Fibroblast of skin of right quadriceps (primary cell): ENCODE measurements at regions not wholly inside any gene's neighbourhood (a gene's known extent, or its start where the extent isn't known, plus 50 kb on each side); places are given as distances from the start of the nearest gene placed in this dataset.
"Not testable (repeated sequence)": the region's sequence is repeated elsewhere in the genome, so short reads cannot be mapped to it uniquely, and the experiment has no call there.

Experiments used
- DNase-seq: peaks from one replicate; pipeline ENCODE4 v3.0.0-alpha.2; 2013

DNA sequence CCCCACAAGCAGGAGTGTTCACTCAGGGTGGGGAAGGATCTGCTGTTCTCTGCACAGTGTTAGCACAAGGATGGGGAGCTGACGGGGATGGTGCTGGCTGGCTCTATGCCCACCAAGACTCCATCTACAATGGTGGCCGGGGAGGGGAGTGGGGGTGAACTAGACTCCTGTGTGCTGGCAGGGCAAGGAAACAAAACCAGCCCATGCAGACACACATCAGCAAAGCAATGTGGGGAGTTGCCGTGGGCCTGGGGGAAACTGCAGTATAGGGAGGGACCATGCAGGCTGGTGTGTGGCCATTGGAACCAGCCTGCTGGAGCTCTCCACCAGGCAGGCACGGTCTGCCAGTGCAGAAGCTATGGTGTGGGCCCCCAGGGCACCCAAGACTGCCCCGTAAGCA lies 195.1 kb downstream of the PWWP3B start:
- no peak for DNase-seq

DNA sequence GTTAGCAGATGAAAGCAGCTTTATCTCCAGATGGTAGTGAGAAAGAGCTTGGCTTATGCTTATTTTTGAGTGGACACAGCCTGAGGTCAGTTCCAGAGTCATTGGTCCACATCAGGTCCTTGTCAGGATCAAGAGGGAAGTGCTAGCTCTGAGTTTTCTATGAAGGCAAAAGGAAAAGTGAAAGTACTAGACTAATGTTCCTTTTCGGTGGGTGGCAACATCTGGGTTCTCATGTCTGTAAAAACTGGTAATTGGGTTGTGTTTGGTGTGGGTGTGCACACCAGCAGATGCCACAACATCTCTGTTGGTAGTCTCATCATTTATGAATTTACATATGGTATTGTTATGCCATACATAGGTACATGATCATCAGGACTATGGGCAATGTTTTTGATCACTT lies 210.5 kb downstream of the PWWP3B start:
- no peak for DNase-seq

DNA sequence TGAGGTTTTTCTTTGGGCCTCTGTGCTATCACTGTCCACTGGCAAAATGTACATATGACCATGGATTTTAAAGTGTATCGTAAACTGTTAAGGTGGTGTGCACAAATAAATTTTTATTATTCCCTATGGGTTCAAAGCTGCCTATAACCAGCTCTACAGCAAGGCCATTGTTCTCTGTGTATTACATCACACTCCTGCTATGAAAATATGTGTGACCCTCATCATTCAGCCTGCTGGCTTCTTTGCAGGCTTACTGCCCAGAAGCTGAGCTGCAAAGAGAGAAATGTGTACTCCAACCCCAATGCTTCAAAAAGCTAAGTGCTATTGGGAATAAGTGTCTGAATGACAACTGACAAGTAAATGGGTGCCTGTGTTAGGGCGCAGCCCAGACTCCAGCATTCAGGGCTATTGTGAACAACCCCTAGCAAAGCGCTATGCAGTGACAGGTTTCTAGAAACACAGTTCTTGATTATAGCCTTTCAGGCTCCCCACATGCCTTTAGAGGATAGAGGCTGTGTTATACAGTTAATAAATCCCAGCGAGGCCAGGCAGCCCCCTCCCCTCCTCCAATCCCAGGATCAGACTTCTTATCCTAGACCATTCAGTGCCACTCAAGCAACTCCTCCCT lies 220.4 kb upstream of the RADX start:
- no peak for DNase-seq

DNA sequence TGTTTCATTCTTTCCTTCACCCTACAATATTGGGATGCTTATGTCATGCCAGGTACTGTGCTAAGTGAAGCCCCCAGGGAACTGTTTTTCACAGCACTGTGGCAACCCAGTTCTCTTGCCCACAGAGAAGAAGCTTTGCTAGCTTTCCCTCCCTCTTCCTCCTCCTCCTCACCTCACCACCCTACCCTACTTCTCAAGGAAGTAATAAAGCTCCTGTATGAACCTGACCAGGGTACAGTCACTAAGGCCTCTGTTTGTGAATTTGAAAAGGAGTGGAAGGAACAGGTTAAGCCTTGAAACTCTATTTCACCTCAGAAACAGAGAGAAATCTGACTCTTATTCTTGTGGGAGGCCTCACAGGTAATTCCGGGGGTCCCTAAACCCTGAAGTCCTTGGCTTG lies 219.4 kb upstream of the RADX start:
- DNase-seq, result no peak

DNA sequence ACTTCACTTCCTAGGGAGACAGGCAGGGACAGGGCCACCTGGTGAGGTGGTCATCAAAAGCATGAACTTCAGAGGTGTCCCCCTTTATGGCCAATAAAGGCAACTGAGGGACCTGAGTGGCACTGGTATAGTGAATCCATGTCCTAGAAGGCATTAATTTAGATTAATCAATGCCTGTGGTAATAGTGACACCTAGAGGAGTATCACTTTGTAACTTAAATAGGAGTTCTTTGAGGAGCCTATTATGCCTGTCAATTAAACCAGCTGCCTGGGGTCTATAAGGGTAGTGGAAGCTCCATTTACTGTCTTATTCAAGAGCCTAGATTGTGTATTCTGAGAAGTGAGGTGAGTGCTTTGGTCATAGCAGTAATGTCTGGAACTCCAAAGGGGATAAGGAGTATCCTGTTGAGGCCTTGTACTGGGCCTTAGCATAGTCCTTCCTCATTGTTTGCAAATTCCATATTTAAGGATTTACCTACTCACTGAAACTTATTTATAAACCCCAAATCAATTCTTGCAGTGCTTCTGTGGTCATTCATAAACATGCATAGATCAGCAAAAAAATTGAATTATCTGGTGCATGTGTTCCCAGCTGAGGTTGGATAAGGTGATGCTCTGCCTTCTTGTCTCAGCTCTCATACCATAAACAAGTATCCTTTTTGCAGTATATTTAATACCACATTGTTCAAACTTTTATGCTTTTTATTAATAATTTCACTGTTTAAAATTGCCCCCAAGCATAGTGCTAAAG lies 213.8 kb upstream of the RADX start:
- no peak for DNase-seq

DNA sequence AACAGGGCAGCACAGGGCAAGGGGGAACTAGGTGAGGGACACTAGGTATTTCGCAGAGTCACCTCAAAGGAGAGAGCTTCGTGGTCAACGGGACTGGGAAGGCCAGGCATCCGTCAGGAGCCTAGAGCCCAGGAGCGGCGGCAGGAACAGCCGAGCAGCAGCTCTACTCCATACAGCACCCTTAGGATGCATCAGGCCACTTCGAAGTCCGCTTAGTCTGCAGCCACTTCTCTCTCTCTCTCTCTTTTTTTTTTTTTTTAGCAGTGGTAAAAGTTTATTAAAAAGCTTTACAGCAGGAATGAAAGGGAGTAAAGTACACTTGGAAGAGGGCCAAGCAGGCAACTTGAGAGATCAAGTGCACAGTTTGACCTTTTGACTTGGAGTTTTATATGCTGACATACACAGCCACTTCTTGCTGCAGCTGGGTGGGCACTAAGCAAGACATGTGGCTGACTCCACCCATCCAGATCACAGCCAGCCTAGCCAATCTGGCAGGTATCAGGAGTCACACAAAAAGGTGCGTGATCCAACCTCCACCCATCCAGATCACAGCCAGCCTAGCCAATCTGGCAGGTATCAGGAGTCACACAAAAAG lies 209.7 kb upstream of the RADX start:
- no peak for DNase-seq

DNA sequence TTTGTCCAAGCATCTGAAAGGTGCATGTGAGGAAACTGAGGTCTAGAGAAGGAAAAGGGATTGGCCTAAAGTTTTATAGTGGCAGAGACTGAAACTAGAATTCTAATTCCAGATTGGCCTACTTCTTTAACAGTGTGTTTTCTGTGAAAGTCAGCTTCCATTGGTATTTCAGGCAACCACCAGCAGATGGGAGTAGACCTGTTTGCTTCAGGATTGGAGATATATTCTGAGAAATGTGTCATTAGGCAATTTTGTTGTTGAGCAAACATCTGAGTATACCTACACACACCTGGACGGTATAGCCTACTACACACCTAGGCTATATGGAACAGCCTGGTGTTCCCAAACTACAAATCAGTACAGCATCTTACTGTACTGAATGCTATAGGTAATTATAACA lies 207.3 kb upstream of the RADX start:
- no peak for DNase-seq

DNA sequence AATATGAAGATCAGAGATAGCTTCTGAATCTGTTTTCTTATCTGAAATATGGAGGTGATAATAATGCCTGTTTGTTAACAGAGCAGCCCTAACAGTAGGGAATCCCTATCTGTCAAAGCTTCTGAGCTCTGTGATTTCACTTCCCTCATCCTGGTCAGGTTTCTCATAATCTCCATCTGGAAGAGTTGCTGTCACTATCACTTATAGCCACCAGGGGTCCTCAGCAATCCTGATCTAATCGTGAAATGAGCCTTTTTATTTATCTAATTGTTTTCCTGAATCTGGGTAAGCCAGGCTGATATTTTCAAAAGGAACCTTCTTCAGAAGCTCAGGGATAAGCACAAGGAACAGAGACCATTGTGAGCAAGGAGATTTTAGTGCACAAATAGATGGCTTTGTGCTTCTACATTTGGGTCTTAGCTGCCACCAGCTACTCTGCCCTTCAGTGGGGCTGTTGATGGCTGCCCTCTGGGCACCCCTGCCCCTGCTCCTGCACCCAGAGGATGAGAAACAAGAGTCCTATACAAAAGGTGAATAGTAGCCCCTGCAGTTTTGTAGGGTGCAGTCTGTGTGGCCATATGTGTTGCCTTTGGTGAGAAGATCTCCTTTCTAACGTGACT lies 196.4 kb upstream of the RADX start:
- peak; percentile 4 for DNase-seq

DNA sequence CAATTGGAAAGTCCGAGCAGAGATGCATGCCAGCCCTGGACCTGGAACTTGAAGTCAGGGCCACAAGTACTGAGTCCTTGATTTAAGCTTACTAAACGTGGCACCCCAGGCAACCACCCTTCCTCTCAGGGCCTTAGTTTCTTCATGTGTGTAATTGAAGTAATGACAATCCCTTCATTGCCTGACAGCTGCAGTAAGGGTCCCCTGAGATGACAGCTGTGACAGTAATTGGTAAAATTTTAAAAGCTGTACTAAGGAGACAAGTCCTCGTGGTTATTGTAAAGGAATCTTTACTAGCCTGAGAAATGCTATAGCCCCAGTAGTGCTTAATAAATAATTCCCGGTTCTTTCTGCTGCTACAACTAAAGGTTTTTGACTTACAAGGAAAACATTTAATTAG lies 175.1 kb upstream of the RADX start:
- DNase-seq, result no peak

DNA sequence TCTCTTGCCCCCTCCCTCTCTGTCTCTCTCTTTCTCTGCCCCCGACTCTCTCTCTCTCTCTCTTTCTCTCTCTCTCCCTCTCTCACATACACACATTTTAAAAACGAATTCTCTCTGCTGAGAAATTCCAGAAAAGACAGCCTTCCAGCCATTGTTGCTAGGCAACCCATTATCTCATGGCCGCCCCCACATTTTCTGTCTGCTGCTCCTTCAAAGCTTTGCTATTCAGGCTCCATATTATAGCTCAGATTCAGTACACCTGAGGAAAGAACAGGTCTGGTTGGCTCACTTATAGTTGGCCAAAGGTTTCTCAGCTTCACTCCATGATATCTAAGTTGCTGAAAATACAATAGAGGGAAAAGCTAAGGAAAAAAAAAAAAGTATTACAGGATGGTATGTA lies 174.4 kb upstream of the RADX start:
- DNase-seq, result no peak

DNA sequence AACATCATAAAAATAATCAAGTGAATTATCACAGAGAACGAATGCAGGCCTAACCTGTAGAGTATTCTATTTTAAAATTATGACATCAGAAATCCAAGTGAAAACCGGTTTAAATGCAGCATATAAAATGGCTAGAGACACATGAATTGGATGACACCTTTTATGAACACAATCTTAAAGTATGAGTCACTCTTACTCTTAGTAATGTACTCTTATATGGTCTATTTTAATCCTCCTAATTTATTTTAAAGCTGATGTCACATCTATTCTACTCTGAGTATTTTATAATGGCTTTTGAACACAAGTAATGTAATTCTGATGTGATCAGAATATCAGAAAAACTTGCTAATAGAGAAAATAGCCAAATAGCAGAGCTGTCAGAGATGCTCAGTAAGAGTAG lies 161.4 kb upstream of the RADX start:
- DNase-seq, result no peak

DNA sequence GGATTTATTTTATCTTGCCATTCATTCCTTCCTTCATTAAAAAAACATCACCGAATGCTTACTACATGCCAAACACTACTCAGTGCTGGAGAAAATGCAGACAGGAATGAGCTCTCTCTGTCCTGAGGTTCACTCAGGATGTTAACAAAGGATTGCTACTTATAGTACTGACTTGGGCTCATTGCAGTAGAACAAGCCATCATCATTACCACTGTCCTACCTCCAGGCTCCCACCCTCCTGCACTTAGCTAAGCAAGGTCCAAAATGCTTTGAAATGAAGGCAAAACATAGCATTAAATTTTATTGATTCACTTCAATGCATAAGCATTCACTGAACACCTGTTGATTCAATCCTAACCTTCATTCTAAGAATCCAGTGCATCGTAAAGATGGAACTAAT lies 159.8 kb upstream of the RADX start:
- DNase-seq, result no peak

DNA sequence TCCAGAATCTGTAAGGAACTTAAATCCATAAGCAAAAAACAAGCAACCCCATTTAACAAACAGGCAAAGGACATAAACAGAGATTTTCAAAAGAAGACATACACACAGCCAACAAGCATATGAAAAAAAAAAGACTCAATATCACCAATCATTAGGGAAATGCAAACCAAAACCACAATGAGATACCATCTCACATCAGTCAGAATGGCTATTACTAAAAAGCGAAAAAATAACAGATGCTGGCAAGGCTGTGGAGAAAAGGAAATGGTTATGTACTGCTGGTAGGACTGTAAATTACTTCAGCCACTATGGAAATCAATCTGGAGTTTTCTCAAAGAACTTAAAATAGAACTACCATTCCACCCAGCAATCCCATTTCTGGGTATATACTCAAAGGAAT lies 156.8 kb upstream of the RADX start:
- DNase-seq, result no peak

DNA sequence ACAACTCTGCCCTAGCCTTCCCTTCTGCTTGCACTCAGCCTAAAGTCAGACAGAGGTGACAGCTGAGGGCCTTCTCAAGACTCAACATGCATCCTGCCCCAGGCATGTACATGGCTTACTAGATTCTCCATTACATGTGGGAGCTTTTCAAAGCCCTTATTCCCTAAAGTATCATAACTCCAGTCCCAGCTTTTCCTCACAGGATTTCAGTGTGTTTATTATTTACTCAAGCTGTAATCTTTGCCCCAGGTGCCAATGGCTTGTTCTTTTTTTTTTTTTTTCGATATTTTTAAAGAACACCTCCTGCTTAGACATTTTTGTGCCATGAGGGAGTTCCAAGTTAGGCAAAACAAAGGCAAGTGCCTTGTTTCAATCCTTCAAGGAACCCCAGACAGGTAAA lies 154.0 kb upstream of the RADX start:
- DNase-seq, result no peak

DNA sequence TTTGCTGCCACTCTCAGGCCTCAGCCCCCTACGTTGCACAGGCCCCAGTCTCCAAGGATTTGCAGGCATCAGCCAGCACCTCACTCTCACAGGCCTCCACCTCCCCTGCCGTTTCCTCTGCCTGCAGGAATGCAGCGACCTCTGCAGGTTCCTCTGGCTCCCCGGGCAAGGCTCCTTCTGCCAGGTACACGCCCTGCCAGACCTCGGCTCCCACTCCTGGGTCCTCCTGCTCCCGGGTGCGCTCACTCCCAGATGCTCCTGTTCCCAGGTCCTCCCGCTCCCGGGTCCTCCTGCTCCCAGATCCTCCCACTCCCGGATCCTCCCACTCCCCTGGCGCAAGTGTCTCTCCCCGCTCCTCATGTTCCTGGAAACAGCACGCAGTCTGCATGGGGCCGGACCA lies 144.4 kb upstream of the RADX start:
- no peak for DNase-seq

DNA sequence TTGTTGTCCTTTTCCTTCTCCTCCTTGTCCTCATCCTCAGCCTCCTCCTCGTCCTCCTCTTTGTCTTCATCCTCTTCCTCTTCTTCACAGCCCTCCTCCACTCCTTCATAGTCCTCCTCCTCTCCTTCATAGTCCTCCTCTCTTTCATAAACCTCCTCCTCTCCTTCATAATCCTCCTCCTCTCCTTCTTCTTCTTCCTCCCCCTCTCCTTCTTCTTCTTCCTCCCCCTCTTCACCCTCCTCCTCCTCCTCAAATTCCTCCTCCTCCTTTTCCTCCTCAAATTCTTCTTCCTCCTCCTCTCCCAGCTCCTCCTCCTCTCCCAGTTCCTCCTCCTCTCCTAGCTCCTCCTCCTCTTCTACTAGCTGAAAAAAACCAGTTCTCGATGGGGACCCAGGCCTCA lies 143.8 kb upstream of the RADX start:
- DNase-seq, result no peak

DNA sequence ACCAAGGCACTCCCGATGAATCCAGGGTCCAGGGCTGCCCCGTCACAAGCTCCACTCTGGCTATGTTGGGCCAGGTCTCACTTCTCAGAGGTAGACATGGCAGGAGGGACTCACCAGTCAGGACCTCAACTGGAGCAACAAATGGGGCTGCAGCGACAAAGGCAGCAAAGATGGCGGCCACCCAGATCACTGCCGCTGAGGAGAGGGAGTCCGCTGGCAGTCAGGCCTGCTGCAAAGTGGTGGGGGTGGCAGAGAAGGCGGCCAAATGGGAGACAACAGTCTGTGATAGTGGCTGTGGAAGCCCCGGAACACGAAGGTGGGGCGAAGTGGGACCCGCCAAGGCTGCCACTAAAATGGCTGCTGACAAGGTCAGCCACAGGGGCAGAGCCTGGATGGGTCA lies 143.3 kb upstream of the RADX start:
- no peak for DNase-seq

DNA sequence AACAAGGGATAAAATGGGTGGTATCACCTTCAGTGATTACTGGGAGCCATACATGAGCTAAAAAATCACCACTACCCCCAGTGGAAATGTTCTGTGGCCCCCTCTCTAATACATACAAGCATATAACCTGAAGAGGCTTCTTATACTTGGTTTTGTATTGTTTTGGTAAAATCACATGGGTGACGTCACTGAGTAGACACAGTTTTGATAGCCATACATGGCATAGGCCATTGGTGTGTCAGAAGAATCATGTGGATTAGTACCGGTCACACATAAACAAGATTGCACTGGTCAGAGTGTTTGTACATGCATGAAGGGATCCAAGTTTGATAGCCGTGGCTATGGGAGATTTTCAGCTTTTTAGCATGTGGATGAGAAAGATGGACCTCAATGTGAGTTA lies 131.9 kb upstream of the RADX start:
- DNase-seq, result no peak

DNA sequence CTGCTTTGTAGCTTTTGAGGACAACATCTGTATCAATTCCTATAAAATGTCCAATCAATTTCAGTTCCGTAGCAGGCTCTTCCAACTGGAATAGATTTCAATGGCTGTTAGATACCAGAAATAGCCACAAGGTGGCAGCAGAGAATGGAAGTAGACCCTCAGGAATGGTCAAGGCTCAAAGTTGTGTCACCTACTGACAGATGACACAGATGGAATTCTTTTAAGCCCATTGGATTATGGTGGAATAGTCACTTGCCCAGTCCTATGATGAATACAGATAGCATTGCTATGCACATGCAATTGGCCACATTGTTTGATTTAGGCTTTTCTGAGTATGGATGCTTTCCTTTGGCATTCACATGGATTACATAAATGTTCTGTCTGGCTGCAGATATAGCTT lies 130.4 kb upstream of the RADX start:
- peak; percentile 34 for DNase-seq

DNA sequence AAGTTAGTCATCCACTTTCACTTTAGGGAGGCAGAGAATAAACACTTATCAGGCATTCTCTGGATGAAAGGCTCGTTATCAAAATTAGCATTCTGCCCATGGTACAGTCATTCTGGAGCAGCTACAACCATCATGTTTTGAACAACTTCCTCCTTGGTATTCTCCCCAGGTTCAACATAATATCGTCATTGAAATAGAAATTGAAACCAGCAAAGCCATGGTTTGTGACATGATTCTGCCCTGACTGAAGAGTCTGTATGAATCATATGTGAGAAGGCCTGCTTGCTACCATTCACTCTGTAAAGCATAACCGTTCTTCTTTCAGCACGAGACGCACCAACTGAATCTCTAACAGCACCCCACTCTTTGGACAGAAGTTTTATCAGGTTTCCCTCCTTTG lies 127.5 kb upstream of the RADX start:
- DNase-seq, result no peak

DNA sequence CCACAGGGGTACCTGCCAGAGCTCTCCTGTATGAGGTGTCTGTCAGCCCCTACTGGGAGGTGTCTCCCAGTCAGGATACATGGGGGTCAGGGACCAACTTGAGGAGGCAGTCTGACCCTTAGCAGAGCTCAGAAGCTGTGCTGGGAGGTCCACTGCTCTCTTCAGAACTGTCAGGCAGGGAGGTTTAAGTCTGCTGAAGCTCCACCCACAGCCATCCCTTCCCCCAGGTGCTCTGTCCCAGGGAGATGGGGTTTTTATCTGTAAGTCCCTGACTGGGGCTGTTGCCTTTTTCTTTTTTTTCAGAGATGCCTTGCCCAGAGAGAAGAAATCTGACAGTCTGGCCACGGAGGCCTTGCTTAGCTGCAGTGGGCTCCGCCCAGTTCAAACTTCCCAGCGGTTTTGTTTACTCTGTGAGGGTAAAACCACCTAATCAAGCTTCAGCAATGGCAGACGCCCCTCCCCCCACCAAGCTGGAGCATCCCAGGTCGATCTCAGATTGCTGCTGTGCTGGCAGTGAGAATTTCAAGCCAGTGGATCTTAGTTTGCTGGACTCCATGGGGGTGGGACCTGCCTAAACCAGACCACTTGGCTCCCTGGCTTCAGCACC lies 118.5 kb upstream of the RADX start:
- not testable (repeated sequence) for DNase-seq

DNA sequence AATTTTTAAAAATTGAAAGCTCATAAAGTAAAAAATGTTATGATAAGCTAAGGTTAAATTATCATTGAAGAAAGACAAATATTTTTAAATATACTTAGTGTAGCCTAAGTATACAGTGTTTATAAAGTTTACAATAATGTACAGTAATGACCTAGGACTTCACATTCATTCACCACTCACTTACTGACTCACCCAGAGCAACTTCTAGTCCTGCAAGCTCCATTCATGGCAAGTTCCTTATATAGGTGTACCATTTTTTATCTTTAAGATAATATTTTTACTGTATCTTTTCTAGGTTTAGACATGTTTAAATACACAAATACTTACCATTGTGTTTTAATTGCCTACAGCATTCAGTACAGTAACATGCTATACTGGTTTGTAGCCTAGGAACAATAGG lies 112.3 kb upstream of the RADX start:
- no peak for DNase-seq

DNA sequence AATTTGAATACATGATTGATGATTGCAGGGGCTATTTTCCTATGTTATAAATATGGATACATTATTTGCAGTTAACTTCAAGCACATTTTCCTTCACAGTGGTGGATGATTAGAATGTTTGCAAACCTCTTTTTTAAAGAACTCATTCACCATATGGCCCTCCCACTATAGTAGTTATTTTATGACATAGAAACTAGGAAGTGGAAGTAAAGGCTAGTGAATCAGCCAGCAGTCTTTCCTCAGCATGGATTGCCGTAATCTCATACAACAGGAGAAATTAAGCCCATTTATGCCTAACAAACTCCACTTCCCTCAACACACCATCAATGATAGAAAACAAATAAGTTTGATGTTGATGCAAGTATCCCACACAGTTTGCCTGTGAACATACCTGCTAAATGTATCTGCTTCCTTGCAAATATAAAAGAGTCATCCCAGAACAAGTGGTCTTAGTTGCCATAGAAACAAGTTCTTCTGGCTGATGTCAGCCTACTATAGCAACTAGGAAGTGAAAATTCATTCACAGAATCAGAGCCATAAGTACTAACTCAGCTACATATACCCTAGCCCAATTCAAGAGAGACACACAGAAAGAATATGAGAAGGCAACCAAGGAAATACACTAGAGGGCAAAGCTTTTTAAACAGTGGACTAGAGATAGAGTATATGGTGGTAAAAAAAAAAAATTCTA lies 100.9 kb upstream of the RADX start:
- DNase-seq, result no peak
